OCI-LY1 (cell line): ENCODE measurements at regions not wholly inside any gene's neighbourhood (a gene's known extent, or its start where the extent isn't known, plus 50 kb on each side); places are given as distances from the start of the nearest gene placed in this dataset.

ENCODE experiments used
- CTCF ChIP-seq: fragments of 200-600 bp; sonication (generic), shearing (Covaris generic); IDR thresholded peaks from 2 replicates; pipeline ENCODE4 v1.5.1; 2017; ENCODE audit warnings: mild to moderate bottlenecking, antibody characterized with exemption, low read length, moderate library complexity, mixed read lengths
- EZH2 ChIP-seq: fragments of 200-600 bp; sonication (generic), shearing (Covaris generic); IDR thresholded peaks from 2 replicates; pipeline ENCODE4 v1.8.0; 2017; ENCODE audit warnings: borderline replicate concordance, mixed run types, mild to moderate bottlenecking, antibody characterized with exemption, low read length, moderate library complexity, mixed read lengths

- TF ChIP-seq CTCF (no peak), EZH2 (no peak)
Measured at GRCh38 chr14:76636602-76637001, 124.7 kb upstream of the VASH1 start.
